ENCODE measurements at regions not wholly inside any gene's neighbourhood (a gene's known extent, or its start where the extent isn't known, plus 50 kb on each side); places are given as distances from the start of the nearest gene placed in this dataset.
"Not testable (repeated sequence)": the region's sequence is repeated elsewhere in the genome, so short reads cannot be mapped to it uniquely, and the experiment has no call there.

DNA sequence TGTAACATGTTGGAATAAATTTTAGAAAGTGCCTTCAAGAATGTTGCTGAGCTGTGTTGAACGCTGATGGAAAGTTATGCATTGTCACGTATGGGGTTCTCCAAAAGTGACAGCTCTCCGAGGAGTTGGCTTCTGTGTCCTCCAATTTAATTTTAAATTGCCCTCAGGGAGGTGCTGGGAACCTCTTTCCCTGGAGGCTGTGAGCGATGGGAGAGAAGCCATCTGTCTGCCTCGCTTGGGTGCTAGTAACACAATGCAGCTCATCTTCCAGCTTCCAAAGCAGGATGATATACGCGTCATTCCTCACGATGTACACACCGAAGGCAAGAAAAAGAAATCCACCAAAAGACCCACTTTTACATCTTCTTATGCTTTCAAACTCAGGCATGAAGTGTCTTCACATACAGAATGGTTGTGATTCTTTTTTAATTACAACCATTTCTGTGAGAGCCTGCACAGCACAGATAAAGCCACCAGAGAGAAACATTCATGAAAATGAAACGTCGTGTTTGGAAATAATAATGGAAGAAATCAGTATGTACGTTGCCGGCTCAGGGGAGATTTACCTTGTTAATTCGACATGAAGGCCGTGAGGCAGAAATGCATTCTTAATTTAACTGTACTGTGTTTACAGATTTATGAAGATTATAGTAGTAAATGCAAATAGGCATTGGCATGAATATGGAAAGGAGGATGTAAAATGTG, 218.9 kb downstream of the ASMT start:
- Mint-ChIP-seq H3K27ac (ENCODE audit: low read depth) (no peak overlapping the region), H3K4me1 (no peaks in the 10 kb centered on the region), H3K27me3 (no peaks in the 10 kb centered on the region), H3K4me3 (no peak overlapping the region), H3K36me3 (ENCODE audit: insufficient read depth) (peaks cover 3% of the 10 kb centered on the region), H3K9me3 (no peaks in the 10 kb centered on the region)
- ATAC-seq (replicated peaks; ENCODE audit: extremely low read depth, poor library complexity, severe bottlenecking) (no peak), DNase-seq (ENCODE audit: low spot score in 2 of 2) (no peak)

DNA sequence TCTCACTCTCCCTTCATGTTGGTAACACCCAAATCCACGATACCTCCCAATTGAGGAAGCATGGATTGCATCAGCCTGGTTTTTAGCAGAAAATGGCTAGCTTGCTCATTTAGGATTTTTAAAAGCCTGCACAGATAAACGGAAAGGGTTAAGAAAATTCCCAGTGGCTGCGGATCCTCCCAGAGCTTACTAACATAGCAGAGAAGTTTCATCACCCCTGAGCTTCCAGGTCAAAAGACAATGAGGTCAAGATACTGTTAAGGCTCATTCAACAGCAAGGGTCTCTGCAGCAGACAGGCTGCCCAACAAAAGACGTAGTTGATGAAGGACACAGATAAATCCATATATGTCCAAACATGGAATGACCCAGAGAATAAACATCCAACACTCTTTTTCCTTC, 220.2 kb downstream of the ASMT start:
- no peak for ATAC-seq (replicated peaks; ENCODE audit: extremely low read depth, poor library complexity, severe bottlenecking)
- Mint-ChIP-seq H3K27me3 (no peaks in the 10 kb centered on the region), H3K9me3 (peaks cover 1% of the 10 kb centered on the region)

DNA sequence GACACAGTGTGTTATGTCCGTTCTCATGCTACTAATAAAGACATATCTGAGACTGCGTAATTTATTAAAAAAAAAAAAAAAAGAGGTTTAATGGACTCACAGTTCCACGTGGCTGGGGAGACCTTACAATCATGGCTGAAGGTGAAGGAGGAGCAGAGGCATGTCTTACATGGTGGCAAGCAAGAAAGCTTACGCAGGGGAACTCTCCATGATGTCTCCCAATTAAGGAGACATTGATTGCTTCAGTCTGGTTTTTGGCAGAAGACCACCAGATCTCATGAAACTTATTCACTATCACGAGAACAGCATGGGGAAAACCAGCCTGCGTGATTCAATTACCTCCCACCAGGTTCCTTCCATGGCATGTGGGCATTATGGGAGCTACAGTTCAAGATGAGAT, 221.8 kb downstream of the ASMT start:
- ATAC-seq (replicated peaks; ENCODE audit: extremely low read depth, poor library complexity, severe bottlenecking) (no peak), DNase-seq (ENCODE audit: low spot score in 2 of 2) (no peak)
- Mint-ChIP-seq H3K36me3 (ENCODE audit: insufficient read depth) (no peaks in the 10 kb centered on the region), H3K9me3 (peaks cover 5% of the 10 kb centered on the region), H3K27me3 (no peaks in the 10 kb centered on the region), H3K4me1 (no peaks in the 10 kb centered on the region), H3K27ac (ENCODE audit: low read depth) (no peak overlapping the region), H3K4me3 (no peak overlapping the region)

More for the DNA sequence above, 220.2 kb downstream of the ASMT start:
- peaks cover under 1% of the 10 kb centered on the region for H3K36me3 Mint-ChIP-seq (ENCODE audit: insufficient read depth)
- DNase-seq (ENCODE audit: low spot score in 2 of 2): no peak
- H3K4me3 Mint-ChIP-seq: no peak overlapping the region
- H3K27ac Mint-ChIP-seq (ENCODE audit: low read depth): no peak overlapping the region
- no peaks in the 10 kb centered on the region for H3K4me1 Mint-ChIP-seq

DNA sequence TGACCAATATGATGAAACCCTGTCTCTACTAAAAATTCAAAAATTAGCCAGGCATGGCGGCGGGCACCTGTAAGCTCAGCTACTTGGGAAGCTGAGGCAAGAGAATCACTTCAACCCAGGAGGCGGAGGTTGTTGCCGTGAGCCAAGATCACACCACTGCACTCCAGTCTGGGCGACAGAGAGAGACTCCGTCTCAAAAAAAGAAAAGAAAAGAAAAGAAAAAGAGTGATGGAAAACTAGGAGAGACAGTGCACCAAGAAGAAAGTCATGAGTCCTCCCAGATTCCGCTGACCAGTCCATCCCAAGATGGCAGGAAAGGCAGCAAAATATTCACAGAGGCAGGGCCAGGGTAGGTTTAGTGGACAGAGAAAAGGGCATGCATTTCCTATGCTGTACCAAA, 226.9 kb downstream of the ASMT start:
- ATAC-seq (replicated peaks; ENCODE audit: extremely low read depth, poor library complexity, severe bottlenecking) (no peak), DNase-seq (ENCODE audit: low spot score in 2 of 2) (no peak)
- H3K27ac Mint-ChIP-seq (ENCODE audit: low read depth): no peak overlapping the region
- no peak overlapping the region for H3K4me3 Mint-ChIP-seq
- H3K27me3 Mint-ChIP-seq: no peaks in the 10 kb centered on the region
- H3K36me3 Mint-ChIP-seq (ENCODE audit: insufficient read depth): no peaks in the 10 kb centered on the region
- H3K4me1 Mint-ChIP-seq: no peaks in the 10 kb centered on the region
- H3K9me3 Mint-ChIP-seq: peaks cover 5% of the 10 kb centered on the region

DNA sequence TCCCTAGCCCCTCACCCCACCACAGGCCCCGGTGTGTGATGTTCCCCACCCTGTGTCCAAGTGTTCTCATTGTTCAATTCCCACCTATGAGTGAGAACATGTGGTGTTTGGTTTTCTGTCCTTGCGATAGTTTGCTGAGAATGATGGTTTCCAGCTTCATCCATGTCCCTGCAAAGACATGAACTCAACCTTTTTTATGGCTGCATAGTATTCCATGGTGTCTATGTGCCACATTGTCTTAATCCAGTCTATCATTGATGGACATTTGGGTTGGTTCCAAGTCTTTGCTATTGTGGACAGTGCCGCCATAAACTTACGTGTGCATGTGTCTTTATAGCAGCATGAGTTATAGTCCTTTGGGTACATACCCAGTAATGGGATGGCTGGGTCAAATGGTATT, 232.1 kb downstream of the ASMT start:
- not testable (repeated sequence) for ATAC-seq (replicated peaks; ENCODE audit: extremely low read depth, poor library complexity, severe bottlenecking); H3K4me1 Mint-ChIP-seq; H3K27me3 Mint-ChIP-seq; H3K36me3 Mint-ChIP-seq (ENCODE audit: insufficient read depth); H3K4me3 Mint-ChIP-seq; H3K9me3 Mint-ChIP-seq; H3K27ac Mint-ChIP-seq (ENCODE audit: low read depth); DNase-seq (ENCODE audit: low spot score in 2 of 2)

DNA sequence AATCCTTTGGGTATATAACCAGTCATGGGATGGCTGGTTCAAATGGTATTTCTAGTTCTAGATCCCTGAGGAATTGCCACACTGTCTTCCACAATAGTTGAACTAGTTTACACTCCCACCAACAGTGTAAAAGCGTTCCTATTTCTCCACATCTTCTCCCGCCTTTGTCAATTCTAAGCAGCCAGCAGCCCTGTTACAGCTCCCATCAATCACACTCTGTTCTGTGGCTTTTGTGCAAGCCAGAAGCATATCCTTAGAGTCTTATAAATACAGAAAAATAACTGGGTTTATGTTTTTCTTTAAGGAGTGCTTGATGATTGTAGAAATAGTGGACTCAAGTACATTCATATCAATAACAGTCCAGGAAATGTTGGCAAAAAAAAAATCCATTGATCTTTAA, 232.9 kb downstream of the ASMT start:
- DNase-seq (ENCODE audit: low spot score in 2 of 2); H3K9me3 Mint-ChIP-seq; H3K4me1 Mint-ChIP-seq; H3K36me3 Mint-ChIP-seq (ENCODE audit: insufficient read depth); ATAC-seq (replicated peaks; ENCODE audit: extremely low read depth, poor library complexity, severe bottlenecking); H3K4me3 Mint-ChIP-seq; H3K27ac Mint-ChIP-seq (ENCODE audit: low read depth): not testable (repeated sequence)
- peaks cover 11% of the 10 kb centered on the region for H3K27me3 Mint-ChIP-seq

DNA sequence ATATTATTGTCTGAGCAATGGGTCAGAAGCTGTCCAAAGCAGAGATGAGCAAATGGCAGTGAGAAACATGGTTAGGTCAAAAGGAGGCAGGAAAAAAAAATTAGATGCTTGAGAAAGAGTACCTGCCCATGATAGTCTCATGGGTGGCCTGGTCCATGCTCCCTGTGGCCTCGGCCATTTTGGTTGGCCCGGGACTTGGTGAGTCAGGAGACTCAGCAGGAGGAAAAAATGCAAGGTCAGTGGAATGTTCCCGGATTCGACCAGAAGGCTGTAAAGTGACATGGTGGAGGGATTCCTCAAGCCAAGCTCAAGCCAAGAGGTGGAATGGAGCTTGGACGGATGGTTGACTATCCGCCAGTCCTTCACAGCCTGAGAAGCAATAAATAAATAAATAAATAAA, 236.7 kb downstream of the ASMT start:
- H3K27ac Mint-ChIP-seq (ENCODE audit: low read depth): no peak overlapping the region
- ATAC-seq (replicated peaks; ENCODE audit: extremely low read depth, poor library complexity, severe bottlenecking): no peak

DNA sequence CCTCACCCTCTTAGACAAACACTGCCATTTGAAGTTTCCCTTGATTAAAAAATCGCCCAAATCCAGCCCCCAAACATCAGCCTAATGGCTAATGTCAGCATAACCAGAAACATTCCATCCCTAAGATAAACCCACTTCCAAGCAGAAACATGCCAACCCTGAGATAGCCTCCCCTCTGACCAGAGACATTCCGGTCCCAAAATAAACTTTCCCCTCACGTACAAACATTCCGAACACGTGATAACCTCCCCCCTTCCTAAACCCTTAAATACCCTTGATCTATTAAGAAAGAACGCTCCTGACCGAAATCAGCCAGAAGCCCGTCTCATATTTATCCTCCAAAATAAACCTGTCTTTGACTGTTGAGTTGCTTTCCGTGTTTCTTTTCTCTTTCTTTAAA, 237.2 kb downstream of the ASMT start:
- no peak overlapping the region for H3K4me3 Mint-ChIP-seq
- ATAC-seq (replicated peaks; ENCODE audit: extremely low read depth, poor library complexity, severe bottlenecking): no peak
- DNase-seq (ENCODE audit: low spot score in 2 of 2): no peak

More for the DNA sequence above, 236.7 kb downstream of the ASMT start:
- Mint-ChIP-seq H3K4me1 (no peaks in the 10 kb centered on the region), H3K4me3 (no peak overlapping the region), H3K9me3 (no peaks in the 10 kb centered on the region), H3K27me3 (peaks cover 17% of the 10 kb centered on the region), H3K36me3 (ENCODE audit: insufficient read depth) (peaks cover 1% of the 10 kb centered on the region)
- DNase-seq (ENCODE audit: low spot score in 2 of 2): no peak

DNA sequence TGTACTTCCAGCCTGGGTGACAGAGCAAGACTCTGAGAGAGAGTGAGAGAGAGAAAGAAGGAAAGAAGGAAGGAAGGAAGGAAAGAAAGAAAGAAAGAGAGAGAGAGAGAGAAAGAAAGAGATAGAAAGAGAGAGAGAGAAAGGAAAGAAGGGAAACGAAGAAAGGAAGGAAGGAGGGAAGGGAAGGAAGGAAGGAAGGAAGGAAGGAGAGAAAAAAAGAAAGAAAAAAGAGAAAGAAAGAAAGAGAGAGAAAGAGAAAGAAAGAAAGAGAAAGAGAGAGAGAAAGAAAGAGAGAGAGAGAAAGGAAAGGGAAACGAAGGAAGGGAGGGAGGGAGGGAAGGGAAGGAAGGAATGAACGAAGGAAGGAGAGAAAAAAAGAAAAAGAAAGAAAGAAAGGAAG, 238.6 kb downstream of the ASMT start:
- H3K27me3 Mint-ChIP-seq: peaks cover 30% of the 10 kb centered on the region
- H3K4me1 Mint-ChIP-seq: no peaks in the 10 kb centered on the region
- no peak for ATAC-seq (replicated peaks; ENCODE audit: extremely low read depth, poor library complexity, severe bottlenecking)
- no peak for DNase-seq (ENCODE audit: low spot score in 2 of 2)
- H3K36me3 Mint-ChIP-seq (ENCODE audit: insufficient read depth): peaks cover 1% of the 10 kb centered on the region
- no peak overlapping the region for H3K27ac Mint-ChIP-seq (ENCODE audit: low read depth)
- H3K9me3 Mint-ChIP-seq: no peaks in the 10 kb centered on the region
- H3K4me3 Mint-ChIP-seq: no peak overlapping the region

More for the DNA sequence above, 237.2 kb downstream of the ASMT start:
- H3K9me3 Mint-ChIP-seq: no peaks in the 10 kb centered on the region
- peaks cover 1% of the 10 kb centered on the region for H3K36me3 Mint-ChIP-seq (ENCODE audit: insufficient read depth)
- no peak overlapping the region for H3K27ac Mint-ChIP-seq (ENCODE audit: low read depth)
- H3K4me1 Mint-ChIP-seq: no peaks in the 10 kb centered on the region
- peaks cover 17% of the 10 kb centered on the region for H3K27me3 Mint-ChIP-seq

DNA sequence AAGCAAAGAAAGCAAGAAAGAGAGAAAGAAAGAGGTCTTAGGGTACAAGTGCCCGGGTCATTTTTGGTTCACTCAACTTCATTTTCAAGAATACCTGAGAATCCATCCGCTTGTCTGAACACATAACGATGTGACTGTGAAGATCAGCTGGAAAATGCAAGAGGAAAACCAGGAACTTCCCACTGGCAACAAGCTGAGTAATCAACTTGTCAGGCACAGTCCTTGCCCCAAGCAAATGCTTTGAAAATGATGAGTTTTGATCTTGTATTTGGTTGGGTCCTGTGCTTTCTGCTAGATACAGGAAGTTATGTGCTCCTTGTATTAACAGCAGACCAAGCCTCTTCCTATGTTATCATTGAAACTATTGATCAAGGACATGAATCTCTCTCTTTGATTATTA, 239.1 kb downstream of the ASMT start:
- DNase-seq (ENCODE audit: low spot score in 2 of 2) (no peak), ATAC-seq (replicated peaks; ENCODE audit: extremely low read depth, poor library complexity, severe bottlenecking) (no peak)
- no peaks in the 10 kb centered on the region for H3K4me1 Mint-ChIP-seq
- no peak overlapping the region for H3K4me3 Mint-ChIP-seq
- H3K27me3 Mint-ChIP-seq: peaks cover 33% of the 10 kb centered on the region
- peaks cover 1% of the 10 kb centered on the region for H3K36me3 Mint-ChIP-seq (ENCODE audit: insufficient read depth)
- H3K9me3 Mint-ChIP-seq: no peaks in the 10 kb centered on the region
- H3K27ac Mint-ChIP-seq (ENCODE audit: low read depth): no peak overlapping the region

DNA sequence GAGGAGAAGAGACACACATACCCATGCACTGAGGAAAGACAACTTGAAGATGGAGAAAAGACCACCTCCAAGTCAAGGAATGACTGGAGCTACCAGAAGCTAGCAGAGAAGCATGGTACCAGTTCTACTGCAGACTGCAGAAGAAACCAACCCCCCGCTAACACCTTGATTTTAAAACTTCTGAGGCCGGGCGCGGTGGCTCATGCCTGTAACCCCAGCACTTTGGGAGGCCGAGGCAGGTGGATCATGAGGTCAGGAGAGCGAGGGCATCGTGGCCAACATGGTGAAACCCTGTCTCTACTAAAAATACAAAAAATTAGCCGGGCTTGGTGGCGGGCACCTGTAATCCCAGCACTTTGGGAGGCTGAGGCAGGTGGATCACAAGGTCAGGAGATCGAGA, 240.0 kb downstream of the ASMT start:
- not testable (repeated sequence) for H3K9me3 Mint-ChIP-seq

DNA sequence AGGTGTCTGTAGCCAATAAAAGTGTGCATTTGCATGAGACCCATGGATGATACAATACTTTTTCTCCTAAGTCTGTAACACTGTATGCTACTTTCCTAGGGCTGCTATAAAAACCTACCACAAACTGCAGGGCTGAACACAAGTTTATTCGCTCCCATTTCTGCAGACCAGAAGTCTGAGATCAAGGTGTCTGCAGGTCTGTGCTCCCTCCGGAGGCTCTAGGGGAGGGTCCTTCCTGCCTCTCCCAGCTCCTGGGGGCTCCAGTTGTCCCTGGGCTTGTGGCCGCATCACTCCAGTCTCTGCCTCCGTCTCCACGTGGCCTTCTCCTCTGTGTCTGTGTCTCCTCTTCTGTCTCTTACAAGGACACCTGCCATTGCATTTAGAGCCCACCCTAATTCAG, 244.4 kb downstream of the ASMT start:
- not testable (repeated sequence) for H3K27ac Mint-ChIP-seq (ENCODE audit: low read depth); H3K4me3 Mint-ChIP-seq; H3K4me1 Mint-ChIP-seq; DNase-seq (ENCODE audit: low spot score in 2 of 2); ATAC-seq (replicated peaks; ENCODE audit: extremely low read depth, poor library complexity, severe bottlenecking); H3K36me3 Mint-ChIP-seq (ENCODE audit: insufficient read depth); H3K9me3 Mint-ChIP-seq
- peaks cover 63% of the 10 kb centered on the region for H3K27me3 Mint-ChIP-seq

More for the DNA sequence above, 240.0 kb downstream of the ASMT start:
- DNase-seq (ENCODE audit: low spot score in 2 of 2); H3K4me1 Mint-ChIP-seq; H3K36me3 Mint-ChIP-seq (ENCODE audit: insufficient read depth); H3K27ac Mint-ChIP-seq (ENCODE audit: low read depth); ATAC-seq (replicated peaks; ENCODE audit: extremely low read depth, poor library complexity, severe bottlenecking); H3K4me3 Mint-ChIP-seq: not testable (repeated sequence)
- peaks cover 39% of the 10 kb centered on the region for H3K27me3 Mint-ChIP-seq

DNA sequence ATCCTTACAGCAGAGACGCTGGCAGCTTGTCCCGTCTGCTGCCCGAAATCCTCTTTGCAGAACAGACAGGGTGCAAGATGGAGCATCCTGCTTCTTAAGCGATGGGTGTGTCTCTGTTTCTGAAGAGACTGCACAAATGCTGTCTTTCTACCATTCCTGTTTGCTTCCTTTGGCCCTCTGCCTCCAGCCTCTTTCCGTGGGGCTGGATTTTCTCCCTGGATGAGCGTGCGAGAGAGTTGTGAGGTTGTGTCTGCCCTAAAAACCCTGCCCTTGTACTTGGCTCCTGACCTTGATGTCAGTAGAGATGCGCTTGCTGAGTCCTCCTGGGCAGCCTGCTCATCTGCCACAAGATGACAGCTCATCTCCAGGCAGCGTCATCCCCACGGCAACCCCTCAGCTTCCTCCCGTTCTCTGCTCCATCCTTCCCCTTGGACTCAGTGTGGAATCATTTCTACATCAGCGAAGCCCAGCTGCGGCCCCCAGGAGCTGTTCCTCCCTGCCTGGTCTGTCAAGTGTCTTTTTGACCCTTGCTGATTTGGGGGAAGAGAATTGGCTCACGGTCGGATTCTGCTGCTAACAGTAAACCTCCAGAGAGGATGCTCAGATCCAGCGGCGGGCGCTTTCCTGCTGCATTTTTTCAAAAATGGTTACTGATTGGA, 246.2 kb downstream of the ASMT start:
- H3K27ac Mint-ChIP-seq (ENCODE audit: low read depth): no peak overlapping the region
- peaks cover 6% of the 10 kb centered on the region for H3K4me1 Mint-ChIP-seq
- H3K4me3 Mint-ChIP-seq: no peak overlapping the region
- ATAC-seq (replicated peaks; ENCODE audit: extremely low read depth, poor library complexity, severe bottlenecking) (no peak), DNase-seq (ENCODE audit: low spot score in 2 of 2) (no peak)
- H3K27me3 Mint-ChIP-seq: peaks cover 64% of the 10 kb centered on the region
- no peaks in the 10 kb centered on the region for H3K36me3 Mint-ChIP-seq (ENCODE audit: insufficient read depth)
- peaks cover 10% of the 10 kb centered on the region for H3K9me3 Mint-ChIP-seq

All from central memory CD8-positive, alpha-beta T cell (primary cell).